Fibroblast of the aortic adventitia (primary cell): ENCODE measurements at regions not wholly inside any gene's neighbourhood (a gene's known extent, or its start where the extent isn't known, plus 50 kb on each side); places are given as distances from the start of the nearest gene placed in this dataset.

Experiments
- DNase-seq: peaks from one replicate; pipeline ENCODE4 v3.0.0-alpha.2; 2010; ENCODE audit warnings: low read depth
- H3K4me3 ChIP-seq: 2 replicates; pipeline ENCODE4 v1.5.1; 2011; ENCODE audit warnings: low read depth, mild to moderate bottlenecking, control low read depth, low read length, moderate library complexity
- CTCF ChIP-seq: IDR thresholded peaks from 2 replicates; pipeline ENCODE4 v1.5.1; 2011; ENCODE audit warnings: mild to moderate bottlenecking, low read length, control low read depth, inconsistent platforms; ENCODE audit not compliant: insufficient read depth

- no peak overlapping the region for H3K4me3 ChIP-seq
- no peak for TF ChIP-seq CTCF
These were observed 111.7 kb upstream of the IRF2BP2 start for GRCh38 chr1:234721476-234722269.

GRCh38 chr1:234720709-234721441, 110.9 kb upstream of the IRF2BP2 start:
- no peak for TF ChIP-seq CTCF
- peak; percentile 79 for DNase-seq
- H3K4me3 ChIP-seq: peak overlapping the region; percentile 9

More at GRCh38 chr1:234721476-234722269, 111.7 kb upstream of the IRF2BP2 start:
- peak; percentile 99 for DNase-seq

- no peak overlapping the region for H3K4me3 ChIP-seq
- TF ChIP-seq CTCF: no peak
- no peak for DNase-seq
These were observed 109.7 kb upstream of the IRF2BP2 start for GRCh38 chr1:234719454-234720251.

- no peak for TF ChIP-seq CTCF
- no peak for DNase-seq
- no peak overlapping the region for H3K4me3 ChIP-seq
These were observed 108.8 kb upstream of the IRF2BP2 start for GRCh38 chr1:234718496-234719453.

GRCh38 chr1:234716908-234717375, 107.0 kb upstream of the IRF2BP2 start:
- no peak for DNase-seq
- no peak for TF ChIP-seq CTCF
- no peak overlapping the region for H3K4me3 ChIP-seq
